Panc1 (cell line): ENCODE measurements at regions not wholly inside any gene's neighbourhood (a gene's known extent, or its start where the extent isn't known, plus 50 kb on each side); places are given as distances from the start of the nearest gene placed in this dataset.

ENCODE experiments used
- CTCF ChIP-seq: fragments of 450-650 bp; IDR thresholded peaks from 2 replicates; pipeline ENCODE4 v1.5.1; 2017; ENCODE audit warnings: mild to moderate bottlenecking
- REST ChIP-seq, 2 experiments: IDR thresholded peaks; 2 replicates each; pipeline ENCODE4 v1.6.1; 2011 to 2012; ENCODE audit warnings: low read depth in 2 of 2, control low read depth in 1 of 2, low read length in 1 of 2, mild to moderate bottlenecking in 1 of 2, moderate library complexity in 1 of 2; ENCODE audit not compliant: insufficient read depth in 1 of 2

GRCh38 chr6:150458579-150458978, 89.8 kb downstream of the IYD start:
- TF ChIP-seq CTCF, result no peak
- no peak for TF ChIP-seq REST (IDR thresholded peaks at IDR 0.05; ENCODE audit: insufficient read depth in 1 of 2, low read depth in 2 of 2, low read length in 1 of 2)
